Ascending aorta (tissue), 2 donors: ENCODE measurements at regions not wholly inside any gene's neighbourhood (a gene's known extent, or its start where the extent isn't known, plus 50 kb on each side); places are given as distances from the start of the nearest gene placed in this dataset.
A peak's percentile ranks its signal among the peaks of the same experiment; 100 is the strongest.

ENCODE experiments used
- DNase-seq, 2 donors: peaks; one replicate each; pipeline ENCODE4 v3.0.0-alpha.2; 2019; ENCODE audit warnings: low spot score in 2 of 2
- H3K27ac ChIP-seq, 2 donors: fragments of 200-600 bp; sonication (generic); one replicate each; pipeline ENCODE4 v1.5.1; 2016 to 2017; ENCODE audit warnings: mild to moderate bottlenecking in 1 of 2
- H3K27me3 ChIP-seq: fragments of 200-600 bp; sonication (generic); one replicate; pipeline ENCODE4 v1.5.1; 2017
- H3K36me3 ChIP-seq, 2 donors: fragments of 200-600 bp; sonication (generic); one replicate each; pipeline ENCODE4 v1.5.1; 2016
- H3K4me1 ChIP-seq, 2 donors: fragments of 200-600 bp; sonication (generic); one replicate each; pipeline ENCODE4 v1.5.1; 2016 to 2017; ENCODE audit warnings: mild to moderate bottlenecking in 1 of 2
- H3K4me3 ChIP-seq, 2 donors: fragments of 200-600 bp; sonication (generic); one replicate each; pipeline ENCODE4 v1.5.1; 2016 to 2017; ENCODE audit warnings: mild to moderate bottlenecking in 1 of 2
- H3K9me3 ChIP-seq, 2 donors: fragments of 200-600 bp; sonication (generic); one replicate each; pipeline ENCODE4 v1.5.1; 2016
- CTCF ChIP-seq, 3 experiments: fragments of 200-600 bp in 2 of 3; fragments of 450-650 bp in 1 of 3; sonication (generic) in 2 of 3; IDR thresholded peaks; one replicate each; pipeline ENCODE4 v1.5.1; 2016 to 2019; ENCODE audit warnings: antibody characterized with exemption in 3 of 3, mild to moderate bottlenecking in 1 of 3, moderate library complexity in 1 of 3
- intact Hi-C: fragments of 100-400 bp; cut with DNase I; formaldehyde crosslinking; loops from one replicate; pipeline ENCODE4 v1.15.1; 2023

- no peak for DNase-seq
- intact Hi-C loops = no loop called here
- H3K9me3 ChIP-seq = no peaks in the 10 kb centered on the region
These were observed 269.3 kb upstream of the SIX2 start for GRCh38 chr2:45278365-45279078.

GRCh38 chr2:45276914-45277313 lies 267.7 kb upstream of the SIX2 start:
- no peak for TF ChIP-seq CTCF (IDR thresholded peaks at IDR 0.05)
- H3K4me3 ChIP-seq = no peak overlapping the region
- peak overlapping the region; percentile 73 to 80 for H3K27ac ChIP-seq
- no peaks in the 10 kb centered on the region for H3K36me3 ChIP-seq
- H3K9me3 ChIP-seq = no peaks in the 10 kb centered on the region
- no peaks in the 10 kb centered on the region for H3K27me3 ChIP-seq
- H3K4me1 ChIP-seq = peaks cover 9 to 34% of the 10 kb centered on the region in 2 donors
- no peak for DNase-seq
- intact Hi-C loops = loop anchor here (2.0 kb wide), 1 partner anchor 20 kb away; no protein-coding TSS in a partner anchor

More at GRCh38 chr2:45278365-45279078, 269.3 kb upstream of the SIX2 start:
- peak overlapping the region in 1 of 2 donors; percentile 25 for H3K27ac ChIP-seq
- no peak for TF ChIP-seq CTCF (IDR thresholded peaks at IDR 0.05)
- no peaks in the 10 kb centered on the region for H3K36me3 ChIP-seq
- peaks cover 15 to 44% of the 10 kb centered on the region in 2 donors for H3K4me1 ChIP-seq
- H3K4me3 ChIP-seq = no peak overlapping the region
- no peaks in the 10 kb centered on the region for H3K27me3 ChIP-seq

- no peaks in the 10 kb centered on the region for H3K27me3 ChIP-seq
- DNase-seq = no peak
- H3K9me3 ChIP-seq = no peaks in the 10 kb centered on the region
- H3K4me3 ChIP-seq = no peak overlapping the region
- intact Hi-C loops = loop anchor here (2.0 kb wide), 2 partner anchors 19 to 33 kb away; no protein-coding TSS in a partner anchor
- peak overlapping the region; percentile 73 to 80 for H3K27ac ChIP-seq
- peaks cover 9 to 34% of the 10 kb centered on the region in 2 donors for H3K4me1 ChIP-seq
- TF ChIP-seq CTCF (IDR thresholded peaks at IDR 0.05) = no peak
- no peaks in the 10 kb centered on the region for H3K36me3 ChIP-seq
These were observed 266.6 kb upstream of the SIX2 start for GRCh38 chr2:45275806-45276205.

- no peak overlapping the region for H3K4me3 ChIP-seq
- DNase-seq = no peak
- no peak for TF ChIP-seq CTCF (IDR thresholded peaks at IDR 0.05)
- no peaks in the 10 kb centered on the region for H3K36me3 ChIP-seq
- H3K27ac ChIP-seq = peak overlapping the region; percentile 73 to 80
- no peaks in the 10 kb centered on the region for H3K27me3 ChIP-seq
- H3K4me1 ChIP-seq = peaks cover 9 to 34% of the 10 kb centered on the region in 2 donors
- no peaks in the 10 kb centered on the region for H3K9me3 ChIP-seq
- intact Hi-C loops = loop anchor here (2.0 kb wide), 1 partner anchor 33 kb away; no protein-coding TSS in a partner anchor
These were observed 266.1 kb upstream of the SIX2 start for GRCh38 chr2:45275242-45275805.

- Histone ChIP-seq H3K4me1 (peaks cover 9 to 34% of the 10 kb centered on the region in 2 donors), H3K27ac (peak overlapping the region; percentile 73 to 80), H3K36me3 (no peaks in the 10 kb centered on the region), H3K4me3 (no peak overlapping the region), H3K27me3 (no peaks in the 10 kb centered on the region), H3K9me3 (no peaks in the 10 kb centered on the region)
- no peak for TF ChIP-seq CTCF (IDR thresholded peaks at IDR 0.05)
- intact Hi-C loops = loop anchor here (2.0 kb wide), 1 partner anchor 32 kb away; no protein-coding TSS in a partner anchor
- DNase-seq = no peak
These were observed 265.1 kb upstream of the SIX2 start for GRCh38 chr2:45274250-45274926.
